ENCODE measurements at regions not wholly inside any gene's neighbourhood (a gene's known extent, or its start where the extent isn't known, plus 50 kb on each side); places are given as distances from the start of the nearest gene placed in this dataset.

DNA sequence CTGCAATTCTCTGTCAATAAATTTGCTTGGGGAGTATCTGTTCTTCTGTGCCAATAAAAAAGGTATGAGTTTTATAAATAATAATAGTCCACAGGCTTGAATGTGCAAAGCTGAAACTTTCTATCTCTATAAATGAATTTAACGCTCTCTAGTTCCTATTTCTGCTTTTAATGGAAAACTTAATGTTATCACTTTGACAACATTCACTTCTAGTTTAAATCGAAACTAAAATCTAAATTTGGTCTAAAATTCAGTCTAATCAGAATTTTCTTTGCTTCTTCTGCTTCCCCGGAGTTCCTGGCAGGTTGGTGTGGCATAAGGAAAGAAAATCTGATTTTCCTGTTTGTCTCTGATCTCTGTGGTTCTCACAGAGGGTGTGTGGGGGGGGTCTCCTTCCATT, 450.1 kb upstream of the TBL1XR1 start:
- no CpG with 5 or more reads among the region's 3 CpGs for WGBS (ENCODE audit: extremely low coverage, insufficient coverage, insufficient read length)
- no peak overlapping the region for H3K18ac ChIP-seq (ENCODE audit: low read length)
- DNase-seq: no peak
- no peaks in the 10 kb centered on the region for H3K79me2 ChIP-seq (ENCODE audit: control insufficient read depth, insufficient read depth, low read length, poor library complexity)
- no peaks in the 10 kb centered on the region for H3K79me1 ChIP-seq (ENCODE audit: low read length)
- H2AK5ac ChIP-seq (ENCODE audit: low read length): no peak overlapping the region
- no peak overlapping the region for H4K91ac ChIP-seq (ENCODE audit: low read depth, low read length)
- no peak overlapping the region for H4K12ac ChIP-seq (ENCODE audit: low read depth, low read length)
- no peak overlapping the region for H2BK12ac ChIP-seq (ENCODE audit: low read length)
- H3K4me1 ChIP-seq (ENCODE audit: control insufficient read depth in 1 of 2, insufficient read depth in 2 of 2, low read length in 2 of 2): no peaks in the 10 kb centered on the region
- no peak overlapping the region for H3K4ac ChIP-seq (ENCODE audit: low read depth, low read length)
- no peaks in the 10 kb centered on the region for H3K9me3 ChIP-seq (ENCODE audit: insufficient read depth, low read depth, low read length)
- H2BK5ac ChIP-seq (ENCODE audit: low read depth, low read length, poor library complexity): no peak overlapping the region
- no peak overlapping the region for H3K23ac ChIP-seq (ENCODE audit: low read length)
- H3K36me3 ChIP-seq (ENCODE audit: control insufficient read depth in 1 of 2, insufficient read depth in 2 of 2, low read length in 2 of 2): no peaks in the 10 kb centered on the region
- H4K8ac ChIP-seq (ENCODE audit: low read depth, low read length): no peak overlapping the region
- H3K4me3 ChIP-seq (ENCODE audit: low read depth, low read length): no peak overlapping the region
- H2BK120ac ChIP-seq (ENCODE audit: insufficient read depth, low read length, poor library complexity): no peak overlapping the region
- no peak overlapping the region for H3K27ac ChIP-seq (ENCODE audit: low read depth, low read length)
- H3K9ac ChIP-seq (ENCODE audit: low read length): no peak overlapping the region
- H3K14ac ChIP-seq (ENCODE audit: low read length): no peak overlapping the region
- no peaks in the 10 kb centered on the region for H3K27me3 ChIP-seq (ENCODE audit: insufficient read depth, low read length)
- H2AFZ ChIP-seq (ENCODE audit: insufficient read depth, low read length, poor library complexity): no peak overlapping the region
- H3K4me2 ChIP-seq (ENCODE audit: low read length): no peak overlapping the region

DNA sequence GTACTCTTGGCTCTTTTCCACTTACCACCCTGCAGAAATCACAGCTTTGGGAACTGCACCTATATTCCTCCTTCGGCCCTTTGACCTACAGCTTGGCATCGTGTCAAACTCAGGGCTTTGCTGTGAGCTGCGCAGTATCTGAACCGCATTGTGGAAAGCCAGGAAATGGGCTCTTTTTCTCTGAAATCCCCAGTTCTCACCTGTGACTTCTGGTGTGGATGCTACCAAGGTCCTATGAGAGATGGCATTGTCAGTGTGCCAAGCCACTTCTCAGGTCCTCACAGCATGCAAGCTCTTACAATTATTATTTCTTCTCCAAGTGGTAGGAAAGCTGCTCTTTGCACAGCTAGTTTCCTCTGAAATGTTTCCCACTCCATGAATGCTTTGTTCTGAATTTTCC, 450.6 kb upstream of the TBL1XR1 start:
- H2AFZ ChIP-seq (ENCODE audit: insufficient read depth, low read length, poor library complexity): no peak overlapping the region
- no peak overlapping the region for H3K14ac ChIP-seq (ENCODE audit: low read length)
- no peak overlapping the region for H3K4me3 ChIP-seq (ENCODE audit: low read depth, low read length)
- DNase-seq: no peak
- no peak overlapping the region for H3K4me2 ChIP-seq (ENCODE audit: low read length)
- no peaks in the 10 kb centered on the region for H3K27me3 ChIP-seq (ENCODE audit: insufficient read depth, low read length)
- no peak overlapping the region for H3K27ac ChIP-seq (ENCODE audit: low read depth, low read length)
- WGBS (ENCODE audit: extremely low coverage, insufficient coverage, insufficient read length): no CpG with 5 or more reads among the region's 4 CpGs
- no peak overlapping the region for H2BK120ac ChIP-seq (ENCODE audit: insufficient read depth, low read length, poor library complexity)
- H3K79me2 ChIP-seq (ENCODE audit: control insufficient read depth, insufficient read depth, low read length, poor library complexity): no peaks in the 10 kb centered on the region
- H3K4me1 ChIP-seq (ENCODE audit: control insufficient read depth in 1 of 2, insufficient read depth in 2 of 2, low read length in 2 of 2): no peaks in the 10 kb centered on the region
- H3K79me1 ChIP-seq (ENCODE audit: low read length): no peaks in the 10 kb centered on the region
- H3K36me3 ChIP-seq (ENCODE audit: control insufficient read depth in 1 of 2, insufficient read depth in 2 of 2, low read length in 2 of 2): no peaks in the 10 kb centered on the region
- no peak overlapping the region for H3K23ac ChIP-seq (ENCODE audit: low read length)
- H3K4ac ChIP-seq (ENCODE audit: low read depth, low read length): no peak overlapping the region
- H2BK12ac ChIP-seq (ENCODE audit: low read length): no peak overlapping the region
- no peaks in the 10 kb centered on the region for H3K9me3 ChIP-seq (ENCODE audit: insufficient read depth, low read depth, low read length)
- H4K91ac ChIP-seq (ENCODE audit: low read depth, low read length): no peak overlapping the region
- no peak overlapping the region for H2AK5ac ChIP-seq (ENCODE audit: low read length)
- H4K8ac ChIP-seq (ENCODE audit: low read depth, low read length): no peak overlapping the region
- no peak overlapping the region for H3K9ac ChIP-seq (ENCODE audit: low read length)
- no peak overlapping the region for H4K12ac ChIP-seq (ENCODE audit: low read depth, low read length)
- no peak overlapping the region for H2BK5ac ChIP-seq (ENCODE audit: low read depth, low read length, poor library complexity)
- no peak overlapping the region for H3K18ac ChIP-seq (ENCODE audit: low read length)

GRCh38 chr3:177652556-177653291, 455.4 kb upstream of the TBL1XR1 start:
- H4K8ac ChIP-seq (ENCODE audit: low read depth, low read length): no peak overlapping the region
- no CpG with 5 or more reads among the region's 5 CpGs for WGBS (ENCODE audit: extremely low coverage, insufficient coverage, insufficient read length)
- DNase-seq: no peak
- H3K9ac ChIP-seq (ENCODE audit: low read length): no peak overlapping the region
- H2BK120ac ChIP-seq (ENCODE audit: insufficient read depth, low read length, poor library complexity): no peak overlapping the region
- H3K27ac ChIP-seq (ENCODE audit: low read depth, low read length): no peak overlapping the region
- no peak overlapping the region for H3K18ac ChIP-seq (ENCODE audit: low read length)
- H3K27me3 ChIP-seq (ENCODE audit: insufficient read depth, low read length): no peaks in the 10 kb centered on the region
- no peaks in the 10 kb centered on the region for H3K79me2 ChIP-seq (ENCODE audit: control insufficient read depth, insufficient read depth, low read length, poor library complexity)
- H3K23ac ChIP-seq (ENCODE audit: low read length): no peak overlapping the region
- no peaks in the 10 kb centered on the region for H3K9me3 ChIP-seq (ENCODE audit: insufficient read depth, low read depth, low read length)
- no peak overlapping the region for H3K4ac ChIP-seq (ENCODE audit: low read depth, low read length)
- no peak overlapping the region for H2BK12ac ChIP-seq (ENCODE audit: low read length)
- no peak overlapping the region for H2AK5ac ChIP-seq (ENCODE audit: low read length)
- H2AFZ ChIP-seq (ENCODE audit: insufficient read depth, low read length, poor library complexity): no peak overlapping the region
- no peaks in the 10 kb centered on the region for H3K79me1 ChIP-seq (ENCODE audit: low read length)
- no peak overlapping the region for H3K14ac ChIP-seq (ENCODE audit: low read length)
- no peak overlapping the region for H4K91ac ChIP-seq (ENCODE audit: low read depth, low read length)
- no peak overlapping the region for H2BK5ac ChIP-seq (ENCODE audit: low read depth, low read length, poor library complexity)
- H3K4me1 ChIP-seq (ENCODE audit: control insufficient read depth in 1 of 2, insufficient read depth in 2 of 2, low read length in 2 of 2): no peaks in the 10 kb centered on the region
- no peak overlapping the region for H3K4me2 ChIP-seq (ENCODE audit: low read length)
- H3K36me3 ChIP-seq (ENCODE audit: control insufficient read depth in 1 of 2, insufficient read depth in 2 of 2, low read length in 2 of 2): no peaks in the 10 kb centered on the region
- no peak overlapping the region for H4K12ac ChIP-seq (ENCODE audit: low read depth, low read length)
- H3K4me3 ChIP-seq (ENCODE audit: low read depth, low read length): no peak overlapping the region

- Histone ChIP-seq H2AK5ac (ENCODE audit: low read length) (no peak overlapping the region), H3K4me3 (ENCODE audit: low read depth, low read length) (no peak overlapping the region), H2BK120ac (ENCODE audit: insufficient read depth, low read length, poor library complexity) (no peak overlapping the region), H3K79me2 (ENCODE audit: control insufficient read depth, insufficient read depth, low read length, poor library complexity) (no peaks in the 10 kb centered on the region), H3K36me3 (ENCODE audit: control insufficient read depth in 1 of 2, insufficient read depth in 2 of 2, low read length in 2 of 2) (no peaks in the 10 kb centered on the region), H4K12ac (ENCODE audit: low read depth, low read length) (no peak overlapping the region), H3K9me3 (ENCODE audit: insufficient read depth, low read depth, low read length) (no peaks in the 10 kb centered on the region), H2BK12ac (ENCODE audit: low read length) (no peak overlapping the region), H2BK5ac (ENCODE audit: low read depth, low read length, poor library complexity) (no peak overlapping the region), H3K23ac (ENCODE audit: low read length) (no peak overlapping the region), H3K9ac (ENCODE audit: low read length) (no peak overlapping the region), H3K4ac (ENCODE audit: low read depth, low read length) (no peak overlapping the region), H3K27ac (ENCODE audit: low read depth, low read length) (no peak overlapping the region), H4K8ac (ENCODE audit: low read depth, low read length) (no peak overlapping the region), H3K14ac (ENCODE audit: low read length) (no peak overlapping the region), H3K4me1 (ENCODE audit: control insufficient read depth in 1 of 2, insufficient read depth in 2 of 2, low read length in 2 of 2) (no peaks in the 10 kb centered on the region), H3K27me3 (ENCODE audit: insufficient read depth, low read length) (no peaks in the 10 kb centered on the region), H3K18ac (ENCODE audit: low read length) (no peak overlapping the region), H3K4me2 (ENCODE audit: low read length) (no peak overlapping the region), H3K79me1 (ENCODE audit: low read length) (no peaks in the 10 kb centered on the region), H4K91ac (ENCODE audit: low read depth, low read length) (no peak overlapping the region), H2AFZ (ENCODE audit: insufficient read depth, low read length, poor library complexity) (no peak overlapping the region)
- WGBS (ENCODE audit: extremely low coverage, insufficient coverage, insufficient read length): no CpG with 5 or more reads among the region's 4 CpGs
- no peak for DNase-seq
Measured at GRCh38 chr3:177657243-177657642, 460.0 kb upstream of the TBL1XR1 start.

Data from trophoblast cell (in vitro differentiated cells and primary cell).